ENCODE measurements at regions not wholly inside any gene's neighbourhood (a gene's known extent, or its start where the extent isn't known, plus 50 kb on each side); places are given as distances from the start of the nearest gene placed in this dataset.
A peak's percentile ranks its signal among the peaks of the same experiment; 100 is the strongest.

DNA sequence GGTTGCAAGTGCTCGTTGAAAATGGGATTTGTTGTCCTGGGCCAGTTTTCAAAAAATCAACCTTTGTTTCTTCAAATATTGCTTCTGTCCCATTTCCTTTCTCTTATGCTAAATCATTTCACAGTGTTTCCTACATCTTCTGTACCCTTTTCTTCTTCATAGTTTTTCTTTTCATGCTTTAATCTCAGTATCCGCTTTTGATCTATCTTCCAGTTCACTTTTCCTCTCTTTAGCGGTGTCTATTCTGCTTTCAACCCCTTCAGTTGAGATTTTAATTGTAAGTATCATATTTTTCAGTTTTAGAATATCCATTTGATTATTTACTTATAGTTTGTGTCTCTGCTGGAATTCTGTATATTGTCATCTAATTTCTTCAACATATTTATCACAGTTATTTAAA lies 311.7 kb upstream of the TPM1 start:
- Histone ChIP-seq H3K9ac (ENCODE audit: low read depth in 1 of 2, low read length in 2 of 2) (no peak overlapping the region), H3K4me3 (ENCODE audit: low read length in 2 of 2) (no peak overlapping the region), H3K27me3 (ENCODE audit: control insufficient read depth in 2 of 2, insufficient read depth in 2 of 2, low read length in 2 of 2) (no peaks in the 10 kb centered on the region), H3K9me3 (ENCODE audit: control insufficient read depth in 2 of 2, low read length in 2 of 2) (no peaks in the 10 kb centered on the region), H3K36me3 (ENCODE audit: control insufficient read depth in 2 of 2, insufficient read depth in 2 of 2, low read length in 2 of 2) (peaks cover 41 to 61% of the 10 kb centered on the region in 2 donors), H3K27ac (ENCODE audit: low read depth in 2 of 2, low read length in 2 of 2) (no peak overlapping the region), H3K4me1 (ENCODE audit: control insufficient read depth in 2 of 2, insufficient read depth in 2 of 2, low read length in 2 of 2) (no peaks in the 10 kb centered on the region)

GRCh38 chr15:62732078-62732477 lies 310.5 kb upstream of the TPM1 start:
- no peak overlapping the region for H3K4me3 ChIP-seq (ENCODE audit: low read length in 2 of 2)
- H3K27ac ChIP-seq (ENCODE audit: low read depth in 2 of 2, low read length in 2 of 2), result no peak overlapping the region
- H3K36me3 ChIP-seq (ENCODE audit: control insufficient read depth in 2 of 2, insufficient read depth in 2 of 2, low read length in 2 of 2), result peaks cover 42 to 59% of the 10 kb centered on the region in 2 donors
- H3K9ac ChIP-seq (ENCODE audit: low read depth in 1 of 2, low read length in 2 of 2), result no peak overlapping the region
- H3K9me3 ChIP-seq (ENCODE audit: control insufficient read depth in 2 of 2, low read length in 2 of 2), result no peaks in the 10 kb centered on the region
- H3K4me1 ChIP-seq (ENCODE audit: control insufficient read depth in 2 of 2, insufficient read depth in 2 of 2, low read length in 2 of 2), result no peaks in the 10 kb centered on the region
- no peaks in the 10 kb centered on the region for H3K27me3 ChIP-seq (ENCODE audit: control insufficient read depth in 2 of 2, insufficient read depth in 2 of 2, low read length in 2 of 2)

- H3K36me3 ChIP-seq (ENCODE audit: control insufficient read depth in 2 of 2, insufficient read depth in 2 of 2, low read length in 2 of 2), result peaks cover 58 to 67% of the 10 kb centered on the region in 2 donors
- H3K4me1 ChIP-seq (ENCODE audit: control insufficient read depth in 2 of 2, insufficient read depth in 2 of 2, low read length in 2 of 2), result no peaks in the 10 kb centered on the region
- H3K4me3 ChIP-seq (ENCODE audit: low read length in 2 of 2), result no peak overlapping the region
- no peak overlapping the region for H3K9ac ChIP-seq (ENCODE audit: low read depth in 1 of 2, low read length in 2 of 2)
- H3K27me3 ChIP-seq (ENCODE audit: control insufficient read depth in 2 of 2, insufficient read depth in 2 of 2, low read length in 2 of 2), result no peaks in the 10 kb centered on the region
- no peak overlapping the region for H3K27ac ChIP-seq (ENCODE audit: low read depth in 2 of 2, low read length in 2 of 2)
- no peaks in the 10 kb centered on the region for H3K9me3 ChIP-seq (ENCODE audit: control insufficient read depth in 2 of 2, low read length in 2 of 2)
These were observed 307.8 kb upstream of the TPM1 start for GRCh38 chr15:62734706-62735105.

- Histone ChIP-seq H3K36me3 (ENCODE audit: control insufficient read depth in 2 of 2, insufficient read depth in 2 of 2, low read length in 2 of 2) (peaks cover 66 to 67% of the 10 kb centered on the region in 2 donors), H3K27ac (ENCODE audit: low read depth in 2 of 2, low read length in 2 of 2) (no peak overlapping the region), H3K9me3 (ENCODE audit: control insufficient read depth in 2 of 2, low read length in 2 of 2) (no peaks in the 10 kb centered on the region), H3K9ac (ENCODE audit: low read depth in 1 of 2, low read length in 2 of 2) (no peak overlapping the region), H3K4me1 (ENCODE audit: control insufficient read depth in 2 of 2, insufficient read depth in 2 of 2, low read length in 2 of 2) (no peaks in the 10 kb centered on the region), H3K27me3 (ENCODE audit: control insufficient read depth in 2 of 2, insufficient read depth in 2 of 2, low read length in 2 of 2) (no peaks in the 10 kb centered on the region), H3K4me3 (ENCODE audit: low read length in 2 of 2) (no peak overlapping the region)
These were observed 305.8 kb upstream of the TPM1 start for GRCh38 chr15:62736756-62737155.

GRCh38 chr15:62737551-62737950 lies 305.0 kb upstream of the TPM1 start:
- Histone ChIP-seq H3K27ac (ENCODE audit: low read depth in 2 of 2, low read length in 2 of 2) (no peak overlapping the region), H3K4me1 (ENCODE audit: control insufficient read depth in 2 of 2, insufficient read depth in 2 of 2, low read length in 2 of 2) (no peaks in the 10 kb centered on the region), H3K27me3 (ENCODE audit: control insufficient read depth in 2 of 2, insufficient read depth in 2 of 2, low read length in 2 of 2) (no peaks in the 10 kb centered on the region), H3K4me3 (ENCODE audit: low read length in 2 of 2) (no peak overlapping the region), H3K9ac (ENCODE audit: low read depth in 1 of 2, low read length in 2 of 2) (no peak overlapping the region), H3K36me3 (ENCODE audit: control insufficient read depth in 2 of 2, insufficient read depth in 2 of 2, low read length in 2 of 2) (peaks cover 60 to 61% of the 10 kb centered on the region in 2 donors), H3K9me3 (ENCODE audit: control insufficient read depth in 2 of 2, low read length in 2 of 2) (no peaks in the 10 kb centered on the region)

- Histone ChIP-seq H3K9me3 (ENCODE audit: control insufficient read depth in 2 of 2, low read length in 2 of 2) (no peaks in the 10 kb centered on the region), H3K4me3 (ENCODE audit: low read length in 2 of 2) (no peak overlapping the region), H3K9ac (ENCODE audit: low read depth in 1 of 2, low read length in 2 of 2) (no peak overlapping the region), H3K4me1 (ENCODE audit: control insufficient read depth in 2 of 2, insufficient read depth in 2 of 2, low read length in 2 of 2) (no peaks in the 10 kb centered on the region), H3K27me3 (ENCODE audit: control insufficient read depth in 2 of 2, insufficient read depth in 2 of 2, low read length in 2 of 2) (no peaks in the 10 kb centered on the region), H3K36me3 (ENCODE audit: control insufficient read depth in 2 of 2, insufficient read depth in 2 of 2, low read length in 2 of 2) (peaks cover 57 to 58% of the 10 kb centered on the region in 2 donors), H3K27ac (ENCODE audit: low read depth in 2 of 2, low read length in 2 of 2) (no peak overlapping the region)
These were observed 303.5 kb upstream of the TPM1 start for GRCh38 chr15:62739082-62739481.

GRCh38 chr15:62739507-62739906 lies 303.0 kb upstream of the TPM1 start:
- H3K4me1 ChIP-seq (ENCODE audit: control insufficient read depth in 2 of 2, insufficient read depth in 2 of 2, low read length in 2 of 2), result no peaks in the 10 kb centered on the region
- no peak overlapping the region for H3K4me3 ChIP-seq (ENCODE audit: low read length in 2 of 2)
- no peaks in the 10 kb centered on the region for H3K9me3 ChIP-seq (ENCODE audit: control insufficient read depth in 2 of 2, low read length in 2 of 2)
- no peak overlapping the region for H3K27ac ChIP-seq (ENCODE audit: low read depth in 2 of 2, low read length in 2 of 2)
- peaks cover 55 to 57% of the 10 kb centered on the region in 2 donors for H3K36me3 ChIP-seq (ENCODE audit: control insufficient read depth in 2 of 2, insufficient read depth in 2 of 2, low read length in 2 of 2)
- no peaks in the 10 kb centered on the region for H3K27me3 ChIP-seq (ENCODE audit: control insufficient read depth in 2 of 2, insufficient read depth in 2 of 2, low read length in 2 of 2)
- no peak overlapping the region for H3K9ac ChIP-seq (ENCODE audit: low read depth in 1 of 2, low read length in 2 of 2)

GRCh38 chr15:62740141-62741004 lies 302.2 kb upstream of the TPM1 start:
- Histone ChIP-seq H3K27ac (ENCODE audit: low read depth in 2 of 2, low read length in 2 of 2) (no peak overlapping the region), H3K4me1 (ENCODE audit: control insufficient read depth in 2 of 2, insufficient read depth in 2 of 2, low read length in 2 of 2) (no peaks in the 10 kb centered on the region), H3K27me3 (ENCODE audit: control insufficient read depth in 2 of 2, insufficient read depth in 2 of 2, low read length in 2 of 2) (no peaks in the 10 kb centered on the region), H3K9ac (ENCODE audit: low read depth in 1 of 2, low read length in 2 of 2) (no peak overlapping the region), H3K36me3 (ENCODE audit: control insufficient read depth in 2 of 2, insufficient read depth in 2 of 2, low read length in 2 of 2) (peaks cover 48% of the 10 kb centered on the region in 2 donors), H3K9me3 (ENCODE audit: control insufficient read depth in 2 of 2, low read length in 2 of 2) (no peaks in the 10 kb centered on the region), H3K4me3 (ENCODE audit: low read length in 2 of 2) (no peak overlapping the region)

GRCh38 chr15:62741106-62741505 lies 301.4 kb upstream of the TPM1 start:
- Histone ChIP-seq H3K36me3 (ENCODE audit: control insufficient read depth in 2 of 2, insufficient read depth in 2 of 2, low read length in 2 of 2) (peaks cover 46 to 48% of the 10 kb centered on the region in 2 donors), H3K4me3 (ENCODE audit: low read length in 2 of 2) (no peak overlapping the region), H3K9me3 (ENCODE audit: control insufficient read depth in 2 of 2, low read length in 2 of 2) (no peaks in the 10 kb centered on the region), H3K9ac (ENCODE audit: low read depth in 1 of 2, low read length in 2 of 2) (no peak overlapping the region), H3K27ac (ENCODE audit: low read depth in 2 of 2, low read length in 2 of 2) (no peak overlapping the region), H3K27me3 (ENCODE audit: control insufficient read depth in 2 of 2, insufficient read depth in 2 of 2, low read length in 2 of 2) (no peaks in the 10 kb centered on the region), H3K4me1 (ENCODE audit: control insufficient read depth in 2 of 2, insufficient read depth in 2 of 2, low read length in 2 of 2) (no peaks in the 10 kb centered on the region)

GRCh38 chr15:62742409-62743171 lies 300.0 kb upstream of the TPM1 start:
- no peaks in the 10 kb centered on the region for H3K27me3 ChIP-seq (ENCODE audit: control insufficient read depth in 2 of 2, insufficient read depth in 2 of 2, low read length in 2 of 2)
- H3K9ac ChIP-seq (ENCODE audit: low read depth in 1 of 2, low read length in 2 of 2), result no peak overlapping the region

More at GRCh38 chr15:62742409-62743171, 300.0 kb upstream of the TPM1 start:
- peak overlapping the region in 1 of 2 donors; percentile 2 for H3K27ac ChIP-seq (ENCODE audit: low read depth in 2 of 2, low read length in 2 of 2)
- H3K36me3 ChIP-seq (ENCODE audit: control insufficient read depth in 2 of 2, insufficient read depth in 2 of 2, low read length in 2 of 2), result peaks cover 36 to 38% of the 10 kb centered on the region in 2 donors
- H3K4me3 ChIP-seq (ENCODE audit: low read length in 2 of 2), result no peak overlapping the region
- H3K4me1 ChIP-seq (ENCODE audit: control insufficient read depth in 2 of 2, insufficient read depth in 2 of 2, low read length in 2 of 2), result no peaks in the 10 kb centered on the region
- no peaks in the 10 kb centered on the region for H3K9me3 ChIP-seq (ENCODE audit: control insufficient read depth in 2 of 2, low read length in 2 of 2)
